Thyroid gland (tissue), 4 donors: ENCODE measurements at regions not wholly inside any gene's neighbourhood (a gene's known extent, or its start where the extent isn't known, plus 50 kb on each side); places are given as distances from the start of the nearest gene placed in this dataset.
"Not testable (repeated sequence)": the region's sequence is repeated elsewhere in the genome, so short reads cannot be mapped to it uniquely, and the experiment has no call there.

Experiments used
- DNase-seq, 2 donors: peaks; one replicate each; pipeline ENCODE4 v3.0.0-alpha.2; 2019
- H3K27ac ChIP-seq, 3 donors: fragments of 200-600 bp; sonication (generic); 1 replicate in 2 of 3; 2 replicates in 1 of 3; pipeline ENCODE4 v1.5.1; 2016 to 2019; ENCODE audit warnings: mild to moderate bottlenecking in 1 of 3, moderate library complexity in 1 of 3
- H3K27me3 ChIP-seq: fragments of 200-600 bp; sonication (generic); one replicate; pipeline ENCODE4 v1.5.1; 2019
- H3K36me3 ChIP-seq, 2 donors: fragments of 200-600 bp; sonication (generic); one replicate each; pipeline ENCODE4 v1.5.1; 2016 to 2019
- H3K4me1 ChIP-seq, 2 donors: fragments of 200-600 bp; sonication (generic); one replicate each; pipeline ENCODE4 v1.5.1; 2017 to 2019
- H3K4me3 ChIP-seq, 3 donors: fragments of 200-600 bp; sonication (generic); replicated peaks in 1 of 3; 1 replicate in 2 of 3; 2 replicates in 1 of 3; pipeline ENCODE4 v1.5.1; 2016; ENCODE audit warnings: mild to moderate bottlenecking in 1 of 3
- H3K9me3 ChIP-seq: fragments of 200-600 bp; sonication (generic); one replicate; pipeline ENCODE4 v1.5.1; 2017
- POLR2A ChIP-seq, 2 donors: fragments of 450-650 bp; IDR thresholded peaks; one replicate each; pipeline ENCODE4 v1.6.1; 2017; ENCODE audit warnings: antibody characterized with exemption in 2 of 2, mild to moderate bottlenecking in 2 of 2, moderate library complexity in 1 of 2
- WGBS, 2 donors: methylation state at CpG; one replicate each; pipeline ENCODE4 v1.1.5; 2017; 5-methylcytosine and 5-hydroxymethylcytosine counted together
- intact Hi-C: fragments of 100-400 bp; cut with DNase I; formaldehyde crosslinking; loops from one replicate; pipeline ENCODE4 v1.15.1; 2023
- TF ChIP-seq, protein P1 (sequence below), 6 experiments: fragments of 200-600 bp in 3 of 6; fragments of 450-650 bp in 3 of 6; sonication (generic) in 3 of 6; IDR thresholded peaks; one replicate each; pipeline ENCODE4 v1.5.1; 2016 to 2019; ENCODE audit warnings: antibody characterized with exemption in 6 of 6, mild to moderate bottlenecking in 2 of 6, inconsistent platforms in 1 of 6, moderate library complexity in 1 of 6

GRCh38 chr13:19123502-19123901 is 58.1 kb downstream of the TUBA3C start:
- Histone ChIP-seq H3K9me3 (no peaks in the 10 kb centered on the region), H3K4me3 (no peak overlapping the region), H3K36me3 (no peaks in the 10 kb centered on the region), H3K27me3 (no peaks in the 10 kb centered on the region), H3K27ac (no peak overlapping the region), H3K4me1 (no peaks in the 10 kb centered on the region)
- 71 to 79% methylated on average over 1 of the region's 1 CpG for WGBS, 2 donors
- intact Hi-C loops, result no loop called here
- DNase-seq, result no peak
- TF ChIP-seq, protein P1, sequence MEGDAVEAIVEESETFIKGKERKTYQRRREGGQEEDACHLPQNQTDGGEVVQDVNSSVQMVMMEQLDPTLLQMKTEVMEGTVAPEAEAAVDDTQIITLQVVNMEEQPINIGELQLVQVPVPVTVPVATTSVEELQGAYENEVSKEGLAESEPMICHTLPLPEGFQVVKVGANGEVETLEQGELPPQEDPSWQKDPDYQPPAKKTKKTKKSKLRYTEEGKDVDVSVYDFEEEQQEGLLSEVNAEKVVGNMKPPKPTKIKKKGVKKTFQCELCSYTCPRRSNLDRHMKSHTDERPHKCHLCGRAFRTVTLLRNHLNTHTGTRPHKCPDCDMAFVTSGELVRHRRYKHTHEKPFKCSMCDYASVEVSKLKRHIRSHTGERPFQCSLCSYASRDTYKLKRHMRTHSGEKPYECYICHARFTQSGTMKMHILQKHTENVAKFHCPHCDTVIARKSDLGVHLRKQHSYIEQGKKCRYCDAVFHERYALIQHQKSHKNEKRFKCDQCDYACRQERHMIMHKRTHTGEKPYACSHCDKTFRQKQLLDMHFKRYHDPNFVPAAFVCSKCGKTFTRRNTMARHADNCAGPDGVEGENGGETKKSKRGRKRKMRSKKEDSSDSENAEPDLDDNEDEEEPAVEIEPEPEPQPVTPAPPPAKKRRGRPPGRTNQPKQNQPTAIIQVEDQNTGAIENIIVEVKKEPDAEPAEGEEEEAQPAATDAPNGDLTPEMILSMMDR (IDR thresholded peaks at IDR 0.05), result no peak
- TF ChIP-seq POLR2A (IDR thresholded peaks at IDR 0.05), result no peak

- WGBS, 2 donors, result 86 to 89% methylated on average over 31 to 32 of the region's 32 CpGs
- TF ChIP-seq, protein P1 (IDR thresholded peaks at IDR 0.05), result no peak
- TF ChIP-seq POLR2A (IDR thresholded peaks at IDR 0.05), result no peak
These were observed 63.5 kb downstream of the TUBA3C start for GRCh38 chr13:19117913-19118739.

DNA sequence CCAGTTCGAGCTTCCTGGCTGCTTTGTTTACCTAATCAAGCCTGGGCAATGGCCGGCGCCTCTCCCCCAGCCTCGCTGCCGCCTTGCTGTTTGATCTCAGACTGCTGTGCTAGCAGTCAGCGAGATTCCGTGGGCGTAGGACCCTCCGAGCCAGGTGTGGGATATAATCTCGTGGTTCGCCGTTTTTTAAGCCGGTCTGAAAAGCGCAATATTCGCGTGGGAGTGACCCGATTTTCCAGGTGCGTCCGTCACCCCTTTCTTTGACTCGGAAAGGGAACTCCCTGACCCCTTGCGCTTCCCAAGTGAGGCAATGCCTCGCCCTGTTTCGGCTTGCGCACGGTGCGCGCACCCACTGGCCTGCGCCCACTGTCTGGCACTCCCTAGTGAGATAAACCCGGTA is 72.4 kb downstream of the TUBA3C start:
- WGBS, 2 donors, result 65 to 66% methylated on average over 24 to 28 of the region's 29 CpGs
- H3K4me3 ChIP-seq, DNase-seq, H3K4me1 ChIP-seq, H3K9me3 ChIP-seq, intact Hi-C loops, H3K27me3 ChIP-seq, H3K27ac ChIP-seq, H3K36me3 ChIP-seq: not testable (repeated sequence)

More at GRCh38 chr13:19117913-19118739, 63.5 kb downstream of the TUBA3C start:
- H3K4me3 ChIP-seq, result no peak overlapping the region
- no peaks in the 10 kb centered on the region for H3K9me3 ChIP-seq
- H3K27me3 ChIP-seq, result no peaks in the 10 kb centered on the region
- H3K27ac ChIP-seq, result no peak overlapping the region
- no peaks in the 10 kb centered on the region for H3K4me1 ChIP-seq
- intact Hi-C loops, result no loop called here
- H3K36me3 ChIP-seq, result no peaks in the 10 kb centered on the region
- no peak for DNase-seq

GRCh38 chr13:19103140-19103539 is 78.5 kb downstream of the TUBA3C start:
- no peaks in the 10 kb centered on the region for H3K36me3 ChIP-seq
- H3K4me3 ChIP-seq, result no peak overlapping the region
- no peaks in the 10 kb centered on the region for H3K4me1 ChIP-seq
- DNase-seq, result no peak
- TF ChIP-seq, protein P1 (IDR thresholded peaks at IDR 0.05), result no peak
- no peak for TF ChIP-seq POLR2A (IDR thresholded peaks at IDR 0.05)
- no peak overlapping the region for H3K27ac ChIP-seq
- H3K27me3 ChIP-seq, result no peaks in the 10 kb centered on the region
- intact Hi-C loops, result no loop called here
- H3K9me3 ChIP-seq, result no peaks in the 10 kb centered on the region

- H3K4me1 ChIP-seq, result no peaks in the 10 kb centered on the region
- no peak overlapping the region for H3K4me3 ChIP-seq
- no peaks in the 10 kb centered on the region for H3K27me3 ChIP-seq
- 51 to 69% methylated on average over 1 of the region's 1 CpG for WGBS, 2 donors
- TF ChIP-seq POLR2A (IDR thresholded peaks at IDR 0.05), result no peak
- TF ChIP-seq, protein P1 (IDR thresholded peaks at IDR 0.05), result no peak
- no peaks in the 10 kb centered on the region for H3K9me3 ChIP-seq
- DNase-seq, result no peak
- no peaks in the 10 kb centered on the region for H3K36me3 ChIP-seq
- H3K27ac ChIP-seq, result no peak overlapping the region
- intact Hi-C loops, result no loop called here
These were observed 88.3 kb downstream of the TUBA3C start for GRCh38 chr13:19093369-19093768.
